OCI-LY1 (cell line): ENCODE measurements at regions not wholly inside any gene's neighbourhood (a gene's known extent, or its start where the extent isn't known, plus 50 kb on each side); places are given as distances from the start of the nearest gene placed in this dataset.

ENCODE experiments used
- H2AFZ ChIP-seq: fragments of 200-600 bp; sonication (generic), shearing (Covaris generic); 2 replicates; pipeline ENCODE4 v1.6.0; 2014; ENCODE audit warnings: antibody characterized with exemption, mild to moderate bottlenecking, low read length
- H3F3A ChIP-seq: fragments of 200-600 bp; sonication (generic), shearing (Covaris generic); 2 replicates; pipeline ENCODE4 v1.6.0; 2014; ENCODE audit warnings: mild to moderate bottlenecking, antibody characterized with exemption, low read length, moderate library complexity; ENCODE audit not compliant: insufficient read depth
- H3K27ac ChIP-seq: fragments of 200-600 bp; sonication (generic); 2 replicates; pipeline ENCODE4 v1.5.1; 2014; ENCODE audit warnings: low read length, mixed run types, mild to moderate bottlenecking, low read depth; ENCODE audit not compliant: poor library complexity, severe bottlenecking
- H3K27me3 ChIP-seq: fragments of 200-600 bp; sonication (generic); 2 replicates; pipeline ENCODE4 v1.6.0; 2014; ENCODE audit warnings: antibody characterized with exemption, mild to moderate bottlenecking, low read length, moderate library complexity; ENCODE audit not compliant: insufficient read depth
- H3K36me3 ChIP-seq: fragments of 200-600 bp; sonication (generic); 2 replicates; pipeline ENCODE4 v1.6.1; 2014; ENCODE audit warnings: mild to moderate bottlenecking, antibody characterized with exemption, low read length, moderate library complexity, mixed read lengths; ENCODE audit not compliant: insufficient read depth
- H3K4me1 ChIP-seq: fragments of 200-600 bp; sonication (generic); 2 replicates; pipeline ENCODE4 v1.5.1; 2014; ENCODE audit warnings: mild to moderate bottlenecking, low read length, moderate library complexity; ENCODE audit not compliant: insufficient read depth, severe bottlenecking
- H3K4me2 ChIP-seq: fragments of 200-600 bp; sonication (generic), shearing (Covaris generic); 2 replicates; pipeline ENCODE4 v1.6.1; 2014; ENCODE audit warnings: low read length
- H3K4me3 ChIP-seq: fragments of 200-600 bp; sonication (generic); 2 replicates; pipeline ENCODE4 v1.5.1; 2014; ENCODE audit warnings: low read length, low read depth, mild to moderate bottlenecking, mixed read lengths; ENCODE audit not compliant: poor library complexity, severe bottlenecking
- H3K79me2 ChIP-seq: fragments of 200-600 bp; shearing (Covaris generic); 2 replicates; pipeline ENCODE4 v1.6.1; 2016; ENCODE audit warnings: mixed run types, low read length, mixed read lengths; ENCODE audit not compliant: insufficient read depth
- H3K9ac ChIP-seq: fragments of 200-600 bp; sonication (generic), shearing (Covaris generic); 2 replicates; pipeline ENCODE4 v1.6.1; 2014; ENCODE audit warnings: mild to moderate bottlenecking, low read length, mixed read lengths
- H3K9me2 ChIP-seq: fragments of 200-600 bp; sonication (generic), shearing (Covaris generic); 2 replicates; pipeline ENCODE4 v1.6.1; 2014; ENCODE audit warnings: low read depth, mild to moderate bottlenecking, low read length, mixed read lengths
- H3K9me3 ChIP-seq: fragments of 200-600 bp; shearing (Covaris generic); 2 replicates; pipeline ENCODE4 v1.6.1; 2014; ENCODE audit warnings: low read length, mixed read lengths
- H4K20me1 ChIP-seq: fragments of 200-600 bp; sonication (generic), shearing (Covaris generic); 2 replicates; pipeline ENCODE4 v1.6.0; 2016; ENCODE audit warnings: mild to moderate bottlenecking, low read length; ENCODE audit not compliant: insufficient read depth
- EZH2 ChIP-seq: fragments of 200-600 bp; sonication (generic), shearing (Covaris generic); IDR thresholded peaks from 2 replicates; pipeline ENCODE4 v1.8.0; 2017; ENCODE audit warnings: borderline replicate concordance, mixed run types, mild to moderate bottlenecking, antibody characterized with exemption, low read length, moderate library complexity, mixed read lengths
- TF ChIP-seq, protein P1 (sequence below): fragments of 200-600 bp; sonication (generic), shearing (Covaris generic); IDR thresholded peaks from 2 replicates; pipeline ENCODE4 v1.5.1; 2017; ENCODE audit warnings: mild to moderate bottlenecking, antibody characterized with exemption, low read length, moderate library complexity, mixed read lengths

DNA sequence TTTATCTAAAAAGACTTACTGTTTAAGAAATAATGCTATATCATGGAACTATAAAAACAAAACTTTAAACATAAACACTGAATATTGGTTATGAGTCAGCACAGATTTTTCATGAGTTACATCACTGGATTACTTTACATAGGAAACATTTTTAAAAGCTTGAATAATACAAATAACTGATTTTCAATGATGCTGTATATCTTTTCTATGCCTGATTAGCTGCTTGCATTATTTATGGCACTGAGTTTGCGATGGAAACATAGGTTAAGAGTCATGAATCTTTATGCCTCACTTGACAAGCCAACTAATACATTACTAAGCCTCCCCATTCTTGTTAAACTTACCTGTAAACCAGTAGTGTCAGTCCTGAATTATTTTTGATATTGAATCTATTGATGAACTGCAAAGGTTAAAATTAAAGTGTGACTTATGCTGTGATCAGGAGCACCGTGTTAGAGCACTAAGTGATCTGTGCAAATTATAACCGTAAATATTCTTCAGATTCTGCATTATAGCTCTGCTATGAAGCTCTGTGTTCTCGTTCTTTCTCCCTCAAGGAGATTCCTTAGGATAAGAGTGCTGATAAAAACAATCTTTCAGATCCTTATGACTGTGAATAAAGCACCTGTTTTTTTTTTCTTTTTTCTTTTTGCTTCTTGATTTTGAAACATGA lies 437.3 kb upstream of the BCHE start:
- no peak overlapping the region for H3K9ac ChIP-seq
- H2AFZ ChIP-seq: no peak overlapping the region
- H3K9me3 ChIP-seq: no peaks in the 10 kb centered on the region
- H3K27ac ChIP-seq: no peak overlapping the region
- no peak for TF ChIP-seq EZH2
- TF ChIP-seq, protein P1, sequence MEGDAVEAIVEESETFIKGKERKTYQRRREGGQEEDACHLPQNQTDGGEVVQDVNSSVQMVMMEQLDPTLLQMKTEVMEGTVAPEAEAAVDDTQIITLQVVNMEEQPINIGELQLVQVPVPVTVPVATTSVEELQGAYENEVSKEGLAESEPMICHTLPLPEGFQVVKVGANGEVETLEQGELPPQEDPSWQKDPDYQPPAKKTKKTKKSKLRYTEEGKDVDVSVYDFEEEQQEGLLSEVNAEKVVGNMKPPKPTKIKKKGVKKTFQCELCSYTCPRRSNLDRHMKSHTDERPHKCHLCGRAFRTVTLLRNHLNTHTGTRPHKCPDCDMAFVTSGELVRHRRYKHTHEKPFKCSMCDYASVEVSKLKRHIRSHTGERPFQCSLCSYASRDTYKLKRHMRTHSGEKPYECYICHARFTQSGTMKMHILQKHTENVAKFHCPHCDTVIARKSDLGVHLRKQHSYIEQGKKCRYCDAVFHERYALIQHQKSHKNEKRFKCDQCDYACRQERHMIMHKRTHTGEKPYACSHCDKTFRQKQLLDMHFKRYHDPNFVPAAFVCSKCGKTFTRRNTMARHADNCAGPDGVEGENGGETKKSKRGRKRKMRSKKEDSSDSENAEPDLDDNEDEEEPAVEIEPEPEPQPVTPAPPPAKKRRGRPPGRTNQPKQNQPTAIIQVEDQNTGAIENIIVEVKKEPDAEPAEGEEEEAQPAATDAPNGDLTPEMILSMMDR: no peak
- H3K36me3 ChIP-seq: no peaks in the 10 kb centered on the region
- no peaks in the 10 kb centered on the region for H3K79me2 ChIP-seq
- no peaks in the 10 kb centered on the region for H3F3A ChIP-seq
- H4K20me1 ChIP-seq: no peaks in the 10 kb centered on the region
- no peaks in the 10 kb centered on the region for H3K27me3 ChIP-seq
- H3K4me1 ChIP-seq: no peaks in the 10 kb centered on the region
- H3K9me2 ChIP-seq: no peaks in the 10 kb centered on the region
- no peak overlapping the region for H3K4me2 ChIP-seq
- H3K4me3 ChIP-seq: no peak overlapping the region

DNA sequence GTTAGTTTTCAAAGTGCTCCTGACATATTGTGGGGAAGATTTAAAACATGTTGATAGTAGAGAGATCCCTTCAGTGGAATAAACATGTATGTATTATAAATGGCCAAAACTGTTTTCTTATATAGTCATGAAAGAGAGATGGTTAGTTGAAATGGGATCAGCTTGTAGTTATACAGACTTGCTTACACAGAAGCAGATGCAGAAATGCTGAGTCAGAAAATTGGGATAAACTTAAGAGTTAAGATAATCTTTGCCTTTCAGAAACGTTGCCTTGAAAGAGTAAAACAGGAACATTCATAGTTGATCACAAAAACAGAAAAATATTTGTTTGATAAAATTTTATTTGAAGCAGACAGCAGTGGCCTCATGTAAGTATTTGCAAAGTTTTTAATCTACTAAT lies 433.2 kb upstream of the BCHE start:
- no peak for TF ChIP-seq EZH2
- TF ChIP-seq, protein P1: no peak
- Histone ChIP-seq H3K27ac (no peak overlapping the region), H3K9me2 (no peaks in the 10 kb centered on the region), H3K4me3 (no peak overlapping the region), H3K4me1 (no peaks in the 10 kb centered on the region), H4K20me1 (no peaks in the 10 kb centered on the region; the same call in 1 of the 2 replicates), H3K4me2 (no peak overlapping the region), H3F3A (no peaks in the 10 kb centered on the region), H3K9me3 (no peaks in the 10 kb centered on the region), H2AFZ (no peak overlapping the region), H3K79me2 (no peaks in the 10 kb centered on the region), H3K27me3 (no peaks in the 10 kb centered on the region), H3K36me3 (no peaks in the 10 kb centered on the region), H3K9ac (no peak overlapping the region)

DNA sequence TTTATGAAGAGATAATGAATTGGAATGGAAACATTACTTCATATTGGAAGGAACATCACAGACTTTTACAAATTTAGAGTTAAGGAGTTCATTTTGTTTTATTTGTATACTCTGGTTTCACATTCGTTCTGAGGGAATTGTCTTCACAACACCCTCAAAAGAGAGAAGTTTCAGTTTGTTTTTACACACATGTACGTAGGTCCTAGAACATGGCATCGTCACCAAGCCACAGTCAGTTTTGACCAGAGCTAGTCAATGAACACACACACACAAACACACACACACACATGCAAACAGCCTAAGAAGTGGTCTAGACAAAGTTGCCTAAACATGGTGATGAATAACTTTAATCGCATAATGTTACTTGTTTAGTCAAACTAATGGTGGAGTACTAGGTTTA lies 427.9 kb upstream of the BCHE start:
- H3K9me3 ChIP-seq: no peaks in the 10 kb centered on the region
- no peaks in the 10 kb centered on the region for H3K4me1 ChIP-seq
- no peaks in the 10 kb centered on the region for H3F3A ChIP-seq
- H3K36me3 ChIP-seq: no peaks in the 10 kb centered on the region
- no peak overlapping the region for H2AFZ ChIP-seq
- H3K9me2 ChIP-seq: no peaks in the 10 kb centered on the region
- no peaks in the 10 kb centered on the region for H3K27me3 ChIP-seq
- no peak overlapping the region for H3K27ac ChIP-seq
- no peak for TF ChIP-seq EZH2
- TF ChIP-seq, protein P1: no peak
- H3K9ac ChIP-seq: no peak overlapping the region
- no peaks in the 10 kb centered on the region for H3K79me2 ChIP-seq
- no peak overlapping the region for H3K4me2 ChIP-seq
- H4K20me1 ChIP-seq: no peaks in the 10 kb centered on the region; the same call in 1 of the 2 replicates
- no peak overlapping the region for H3K4me3 ChIP-seq
